ENCODE measurements at regions not wholly inside any gene's neighbourhood (a gene's known extent, or its start where the extent isn't known, plus 50 kb on each side); places are given as distances from the start of the nearest gene placed in this dataset.
"Not testable (repeated sequence)": the region's sequence is repeated elsewhere in the genome, so short reads cannot be mapped to it uniquely, and the experiment has no call there.

- no peak for DNase-seq (ENCODE audit: low read depth)
- TF ChIP-seq, protein P1, sequence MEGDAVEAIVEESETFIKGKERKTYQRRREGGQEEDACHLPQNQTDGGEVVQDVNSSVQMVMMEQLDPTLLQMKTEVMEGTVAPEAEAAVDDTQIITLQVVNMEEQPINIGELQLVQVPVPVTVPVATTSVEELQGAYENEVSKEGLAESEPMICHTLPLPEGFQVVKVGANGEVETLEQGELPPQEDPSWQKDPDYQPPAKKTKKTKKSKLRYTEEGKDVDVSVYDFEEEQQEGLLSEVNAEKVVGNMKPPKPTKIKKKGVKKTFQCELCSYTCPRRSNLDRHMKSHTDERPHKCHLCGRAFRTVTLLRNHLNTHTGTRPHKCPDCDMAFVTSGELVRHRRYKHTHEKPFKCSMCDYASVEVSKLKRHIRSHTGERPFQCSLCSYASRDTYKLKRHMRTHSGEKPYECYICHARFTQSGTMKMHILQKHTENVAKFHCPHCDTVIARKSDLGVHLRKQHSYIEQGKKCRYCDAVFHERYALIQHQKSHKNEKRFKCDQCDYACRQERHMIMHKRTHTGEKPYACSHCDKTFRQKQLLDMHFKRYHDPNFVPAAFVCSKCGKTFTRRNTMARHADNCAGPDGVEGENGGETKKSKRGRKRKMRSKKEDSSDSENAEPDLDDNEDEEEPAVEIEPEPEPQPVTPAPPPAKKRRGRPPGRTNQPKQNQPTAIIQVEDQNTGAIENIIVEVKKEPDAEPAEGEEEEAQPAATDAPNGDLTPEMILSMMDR (IDR thresholded peaks at IDR 0.05; ENCODE audit: insufficient read depth, low read depth, low read length, missing control alignments) = no peak
- H3K4me3 ChIP-seq (ENCODE audit: low read depth, low read length) = no peak overlapping the region
Measured at GRCh38 chr5:152584103-152584502, 179.0 kb upstream of the NMUR2 start.

DNA sequence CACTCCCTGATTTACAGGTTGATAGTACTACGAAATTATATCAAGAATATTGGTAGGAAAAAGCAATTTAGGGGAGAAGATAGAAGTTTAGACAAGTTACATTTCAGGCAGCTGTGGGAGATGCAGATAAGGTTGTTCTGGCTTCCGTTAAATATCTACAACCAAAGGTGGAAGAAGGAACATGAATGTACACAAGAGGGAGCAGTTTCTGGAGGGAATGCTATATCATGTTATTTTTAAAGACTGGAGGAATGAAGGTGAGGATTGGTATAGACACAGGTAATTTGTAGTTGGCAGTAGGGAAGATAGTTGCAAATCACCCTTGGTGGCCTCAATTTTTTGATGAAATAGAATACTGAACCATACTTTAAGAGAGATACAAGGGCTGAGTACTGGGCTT, 187.3 kb upstream of the NMUR2 start:
- TF ChIP-seq, protein P1 (IDR thresholded peaks at IDR 0.05; ENCODE audit: insufficient read depth, low read depth, low read length, missing control alignments) = no peak
- H3K4me3 ChIP-seq (ENCODE audit: low read depth, low read length) = no peak overlapping the region
- DNase-seq (ENCODE audit: low read depth) = no peak

DNA sequence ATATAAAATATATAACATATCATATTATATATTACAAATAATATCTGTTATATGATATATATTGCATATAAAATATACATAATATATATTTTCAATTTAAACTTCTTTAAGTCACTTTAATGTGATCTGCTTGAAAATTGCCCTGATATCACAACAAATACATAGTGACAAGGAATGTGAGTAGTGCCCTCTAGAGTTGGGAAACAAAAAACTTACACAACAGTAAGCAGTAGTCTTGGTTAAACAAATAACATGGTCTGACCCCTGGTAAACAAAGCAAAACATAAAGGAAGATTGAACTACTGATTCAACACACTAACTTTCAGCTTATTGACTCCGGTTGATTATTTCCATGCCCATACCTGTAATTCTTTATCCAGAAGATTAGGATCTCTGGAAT, 188.3 kb upstream of the NMUR2 start:
- H3K4me3 ChIP-seq (ENCODE audit: low read depth, low read length) = no peak overlapping the region
- TF ChIP-seq, protein P1 (IDR thresholded peaks at IDR 0.05; ENCODE audit: insufficient read depth, low read depth, low read length, missing control alignments) = peak; percentile 17
- DNase-seq (ENCODE audit: low read depth) = peak; percentile 5

DNA sequence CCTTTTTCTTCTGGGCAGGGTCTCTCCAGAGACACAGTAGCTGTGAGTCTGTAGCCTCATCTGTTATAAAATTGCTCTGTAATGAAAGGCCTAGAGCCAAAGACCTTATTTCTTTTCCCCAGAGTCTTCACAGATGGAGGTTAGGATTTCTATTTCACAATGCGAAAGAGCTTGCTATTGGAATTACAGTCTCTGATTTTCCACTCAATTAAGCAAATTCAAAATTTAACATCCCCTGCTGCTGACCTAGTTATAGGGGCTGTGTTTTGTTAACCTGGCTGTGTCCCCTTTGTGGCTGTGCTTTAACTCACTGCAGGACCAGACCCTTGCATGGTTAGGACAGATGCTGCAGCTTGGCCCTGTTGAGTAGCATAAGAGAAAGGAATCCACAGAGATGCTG, 190.3 kb upstream of the NMUR2 start:
- no peak for DNase-seq (ENCODE audit: low read depth)
- H3K4me3 ChIP-seq (ENCODE audit: low read depth, low read length) = no peak overlapping the region
- TF ChIP-seq, protein P1 (IDR thresholded peaks at IDR 0.05; ENCODE audit: insufficient read depth, low read depth, low read length, missing control alignments) = no peak

GRCh38 chr5:152599096-152599495, 194.0 kb upstream of the NMUR2 start:
- TF ChIP-seq, protein P1 (IDR thresholded peaks at IDR 0.05; ENCODE audit: insufficient read depth, low read depth, low read length, missing control alignments) = no peak
- no peak overlapping the region for H3K4me3 ChIP-seq (ENCODE audit: low read depth, low read length)
- DNase-seq (ENCODE audit: low read depth) = no peak

- no peak for DNase-seq (ENCODE audit: low read depth)
- TF ChIP-seq, protein P1 (IDR thresholded peaks at IDR 0.05; ENCODE audit: insufficient read depth, low read depth, low read length, missing control alignments) = no peak
- H3K4me3 ChIP-seq (ENCODE audit: low read depth, low read length) = no peak overlapping the region
Measured at GRCh38 chr5:152601806-152602732, 197.0 kb upstream of the NMUR2 start.

DNA sequence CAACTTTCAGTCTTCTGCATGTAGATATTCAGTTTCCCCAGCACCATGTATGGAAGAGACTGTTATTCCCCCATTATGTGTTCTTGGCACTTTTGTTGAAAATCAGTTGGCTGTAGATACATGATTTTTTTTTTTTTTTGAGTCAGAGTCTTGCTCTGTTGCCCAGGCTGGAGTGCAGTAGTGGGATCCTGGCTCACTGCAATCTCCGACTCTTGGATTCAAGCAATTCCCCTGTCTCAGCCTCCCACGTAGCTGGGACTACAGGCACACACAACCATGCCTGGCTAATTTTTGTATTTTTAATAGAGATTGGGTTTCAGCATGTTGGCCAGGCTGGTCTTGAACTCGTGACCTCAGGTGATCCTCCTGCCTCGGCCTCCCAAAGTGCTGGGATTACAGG, 201.0 kb upstream of the NMUR2 start:
- DNase-seq (ENCODE audit: low read depth); H3K4me3 ChIP-seq (ENCODE audit: low read depth, low read length): not testable (repeated sequence)

All from GM12865 (cell line).